PC-9 (cell line): ENCODE measurements at regions not wholly inside any gene's neighbourhood (a gene's known extent, or its start where the extent isn't known, plus 50 kb on each side); places are given as distances from the start of the nearest gene placed in this dataset.

ENCODE experiments used
- CTCF ChIP-seq: fragments of 200-600 bp; sonication (generic); conservative IDR thresholded peaks from 2 replicates; pipeline ENCODE4 v1.6.1; 2017; ENCODE audit warnings: mixed run types, antibody characterized with exemption, mild to moderate bottlenecking, moderate library complexity
- EZH2 ChIP-seq: fragments of 200-600 bp; sonication (generic); IDR thresholded peaks from 2 replicates; pipeline ENCODE4 v1.8.0; 2017; ENCODE audit warnings: antibody characterized with exemption, low read depth

GRCh38 chr17:45731459-45731858, 52.7 kb upstream of the CRHR1 start:
- TF ChIP-seq CTCF (no peak), EZH2 (no peak)
